T47D (cell line): ENCODE measurements at regions not wholly inside any gene's neighbourhood (a gene's known extent, or its start where the extent isn't known, plus 50 kb on each side); places are given as distances from the start of the nearest gene placed in this dataset.
A peak's percentile ranks its signal among the peaks of the same experiment; 100 is the strongest.
"Not testable (repeated sequence)": the region's sequence is repeated elsewhere in the genome, so short reads cannot be mapped to it uniquely, and the experiment has no call there.

ENCODE experiments used
- DNase-seq, 2 experiments: peaks; one replicate each; pipeline versions ENCODE4 v3.0.0 to v3.0.0-alpha.2; 2011 to 2012; ENCODE audit warnings: low read depth in 1 of 2, low spot score in 1 of 2
- JUND ChIP-seq: IDR thresholded peaks from 2 replicates; pipeline ENCODE4 v1.6.1; 2012; ENCODE audit warnings: low read depth
- in situ Hi-C: cut with HindIII; loops from 2 replicates; pipeline ENCODE4 v1.10.0; 2016; ENCODE audit warnings: low sequenced_read_pairs, low pct_unique_long_range_greater_than_20kb

DNA sequence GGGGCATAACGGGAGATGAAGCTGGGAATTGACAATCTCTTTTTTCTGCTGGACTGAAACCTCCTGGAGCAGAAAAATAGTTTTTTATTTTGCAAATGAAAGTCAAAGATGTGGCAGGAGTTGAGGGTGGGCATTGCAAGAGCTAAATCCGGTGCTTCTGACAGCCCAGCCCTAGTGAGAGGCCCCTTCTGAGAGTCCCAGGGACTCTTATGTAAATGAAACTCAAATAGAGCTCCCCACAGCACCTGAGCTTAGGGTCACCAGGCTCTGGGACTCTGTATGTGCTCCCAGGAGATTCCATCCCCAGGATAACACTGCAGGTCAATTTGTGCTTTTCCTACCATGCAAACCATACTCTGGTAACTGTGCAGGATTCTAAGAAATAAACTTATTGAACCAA is 192.8 kb downstream of the ANKRD30B start:
- no peak for DNase-seq
- in situ Hi-C loops: no loop called here
- no peak for TF ChIP-seq JUND

DNA sequence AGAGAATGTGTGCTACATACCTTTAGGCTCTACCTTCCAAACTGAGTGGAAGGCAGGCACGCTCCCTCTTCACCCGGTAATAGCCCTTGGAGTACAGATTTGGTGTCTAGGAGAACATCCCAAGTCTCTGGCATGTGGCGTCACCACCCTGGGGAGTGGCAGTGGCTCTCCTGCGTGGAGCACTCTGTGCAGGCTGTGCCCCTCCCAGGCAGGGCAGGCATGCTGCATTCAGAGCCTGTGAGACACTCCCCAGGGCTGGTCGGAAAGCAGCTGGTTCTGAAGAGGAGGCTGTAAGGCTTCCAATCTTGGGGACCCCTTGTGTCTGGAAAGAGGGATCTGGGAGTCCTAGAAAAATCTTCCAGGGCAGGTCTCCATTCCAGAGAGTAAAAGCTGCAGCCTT is 193.3 kb downstream of the ANKRD30B start:
- no peak for DNase-seq
- in situ Hi-C loops: no loop called here
- no peak for TF ChIP-seq JUND

DNA sequence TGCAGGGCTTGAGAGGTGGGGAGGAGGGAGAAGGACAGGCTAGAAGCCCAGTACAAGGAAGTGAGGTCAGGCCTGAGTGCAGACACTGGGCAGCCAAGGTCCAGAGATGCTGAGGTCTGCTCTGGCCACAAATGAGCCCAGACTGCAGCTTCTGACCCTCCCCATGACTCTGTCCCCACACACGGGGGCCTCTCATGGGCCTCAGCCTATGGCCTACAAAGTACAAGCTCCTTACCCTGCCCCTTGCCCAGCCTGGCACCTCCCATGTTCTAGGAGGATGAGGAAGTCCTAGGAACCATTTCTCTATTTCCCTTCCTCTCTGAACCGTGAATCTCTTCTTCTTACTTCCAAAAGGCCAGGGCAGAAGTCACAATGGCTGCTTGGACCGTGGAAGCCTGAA is 193.8 kb downstream of the ANKRD30B start:
- in situ Hi-C loops: no loop called here
- no peak for DNase-seq

DNA sequence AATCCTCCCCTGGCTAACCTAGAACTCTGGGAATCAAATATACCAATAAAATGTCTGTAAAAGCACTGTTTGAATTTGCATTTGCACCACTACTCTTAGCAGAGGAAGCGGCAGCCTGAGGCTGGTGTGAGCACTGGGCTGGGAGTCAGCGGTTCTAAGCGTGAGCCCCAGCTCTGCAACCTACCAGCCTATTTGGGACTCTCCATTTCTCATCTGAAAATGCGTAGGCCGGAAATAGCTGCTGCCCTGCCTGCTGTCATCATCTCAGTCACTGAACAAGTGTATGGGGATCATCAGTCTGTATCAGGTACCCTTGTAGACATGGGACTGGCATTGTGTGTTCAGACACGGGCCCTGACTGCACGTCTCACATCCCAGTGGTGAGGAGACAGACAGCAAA is 194.3 kb downstream of the ANKRD30B start:
- in situ Hi-C loops: no loop called here
- no peak for TF ChIP-seq JUND
- DNase-seq: no peak

More for the DNA sequence above, 193.8 kb downstream of the ANKRD30B start:
- TF ChIP-seq JUND: no peak

DNA sequence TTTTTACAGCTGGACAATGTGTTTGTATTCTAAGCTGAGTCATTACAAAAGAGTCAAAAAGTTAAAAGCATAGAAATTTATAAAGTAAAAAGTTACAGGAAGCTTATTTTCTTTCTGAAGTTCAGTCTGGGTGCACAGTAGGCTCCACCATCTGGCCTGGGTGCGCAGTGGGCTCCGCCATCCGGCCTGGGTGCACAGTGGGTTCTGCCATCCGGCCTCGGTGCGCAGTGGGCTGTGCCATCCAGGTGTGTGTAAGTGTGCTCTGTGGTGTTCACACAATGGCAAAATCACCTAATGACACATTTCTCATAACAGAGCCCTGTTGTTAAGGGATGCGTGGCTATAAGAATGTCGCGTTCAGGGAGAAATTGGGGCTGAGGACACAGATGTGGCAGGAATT is 195.5 kb downstream of the ANKRD30B start:
- no peak for DNase-seq
- no peak for TF ChIP-seq JUND
- in situ Hi-C loops: no loop called here

DNA sequence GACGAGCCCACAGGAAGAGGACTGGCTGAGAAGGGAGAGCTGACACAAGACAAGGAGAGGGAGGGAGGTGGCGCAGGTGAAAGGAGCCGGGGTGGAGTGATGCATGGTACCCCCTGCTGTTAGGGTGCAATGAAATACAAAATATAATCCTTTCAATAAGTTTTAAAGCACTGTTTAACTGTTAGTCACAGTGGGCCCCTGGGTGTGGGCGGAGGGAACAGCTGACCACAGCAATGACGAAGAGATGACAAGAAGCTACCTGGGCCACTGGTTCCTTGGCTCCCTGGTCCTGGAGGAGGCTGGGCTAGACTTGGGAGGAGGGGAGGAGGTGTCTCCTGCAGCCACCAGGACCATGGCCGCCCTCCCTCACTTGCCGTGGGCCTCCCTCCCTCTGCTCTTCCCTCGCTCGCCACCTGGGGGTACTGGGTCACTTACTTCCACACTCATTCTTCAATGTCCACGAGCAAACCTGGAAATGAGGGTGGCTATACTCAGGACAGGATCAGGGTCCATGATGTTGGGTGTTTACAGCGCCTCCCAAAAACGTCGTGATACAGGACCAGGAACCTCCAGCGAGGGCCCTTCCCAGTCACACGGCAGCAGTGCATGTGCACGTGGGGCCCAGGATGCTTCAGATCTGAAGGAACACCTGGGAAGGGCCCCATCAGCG is 196.1 kb downstream of the ANKRD30B start:
- in situ Hi-C loops: no loop called here
- no peak for TF ChIP-seq JUND
- DNase-seq: no peak

DNA sequence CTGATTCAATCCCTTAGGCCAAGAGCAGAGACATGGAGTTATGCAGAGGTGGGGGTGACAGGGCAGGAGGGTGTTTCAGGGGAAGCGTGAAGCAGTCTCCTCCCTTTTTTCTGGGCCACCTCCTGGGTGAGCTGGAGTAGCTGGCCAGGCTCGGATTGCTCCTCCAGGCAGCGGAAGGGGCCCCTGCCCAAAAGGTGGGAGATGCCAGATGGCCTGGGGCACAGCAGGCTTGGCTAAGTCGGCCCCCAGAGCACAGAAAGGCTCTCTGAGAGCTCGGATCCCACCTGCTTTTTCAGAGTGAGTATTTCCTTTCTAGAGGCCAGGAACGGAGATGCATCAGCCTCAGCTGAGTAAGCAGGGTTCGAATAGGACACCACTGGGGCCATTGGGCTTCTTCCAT is 196.9 kb downstream of the ANKRD30B start:
- no peak for DNase-seq
- in situ Hi-C loops: no loop called here
- no peak for TF ChIP-seq JUND

DNA sequence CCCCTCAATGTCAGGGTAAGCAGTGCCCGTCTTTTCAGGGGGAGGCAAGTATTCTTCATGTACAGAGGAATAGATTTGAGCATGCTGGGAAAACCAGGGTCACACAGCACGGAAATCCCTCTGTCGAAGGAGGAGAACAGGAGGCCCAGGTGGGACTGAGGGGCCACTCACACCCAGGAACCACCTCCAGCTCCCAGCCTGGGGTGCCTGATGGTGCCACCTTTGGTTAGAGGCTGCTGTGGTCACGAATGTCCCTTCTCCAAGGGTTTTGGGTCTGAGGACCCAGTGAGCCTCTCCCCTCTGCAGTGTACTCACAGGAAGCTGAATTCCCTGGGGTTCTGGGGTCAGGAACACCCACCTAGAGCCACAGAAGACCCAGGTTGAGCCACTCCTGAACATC is 197.3 kb downstream of the ANKRD30B start:
- no peak for TF ChIP-seq JUND
- DNase-seq: no peak
- in situ Hi-C loops: no loop called here

DNA sequence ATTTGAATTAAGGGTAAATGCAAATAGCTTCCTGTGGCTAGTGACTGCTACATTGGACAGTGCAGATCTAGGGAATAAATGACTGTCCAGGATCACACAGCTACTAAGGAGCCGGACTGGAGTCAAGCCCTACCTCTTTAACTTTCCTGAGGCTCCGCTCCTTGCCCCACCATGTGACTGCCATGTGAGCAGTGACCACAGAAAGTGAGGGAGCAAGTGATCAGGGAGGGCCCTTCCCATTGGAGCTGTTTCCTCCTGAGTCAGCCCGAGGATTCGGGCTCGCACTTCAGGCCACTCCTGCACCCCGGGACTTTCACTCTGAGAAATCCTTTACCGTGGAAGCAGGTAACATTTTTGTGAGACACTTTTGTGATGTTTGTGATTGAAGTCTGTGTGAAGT is 198.0 kb downstream of the ANKRD30B start:
- DNase-seq: no peak
- in situ Hi-C loops: no loop called here
- no peak for TF ChIP-seq JUND

DNA sequence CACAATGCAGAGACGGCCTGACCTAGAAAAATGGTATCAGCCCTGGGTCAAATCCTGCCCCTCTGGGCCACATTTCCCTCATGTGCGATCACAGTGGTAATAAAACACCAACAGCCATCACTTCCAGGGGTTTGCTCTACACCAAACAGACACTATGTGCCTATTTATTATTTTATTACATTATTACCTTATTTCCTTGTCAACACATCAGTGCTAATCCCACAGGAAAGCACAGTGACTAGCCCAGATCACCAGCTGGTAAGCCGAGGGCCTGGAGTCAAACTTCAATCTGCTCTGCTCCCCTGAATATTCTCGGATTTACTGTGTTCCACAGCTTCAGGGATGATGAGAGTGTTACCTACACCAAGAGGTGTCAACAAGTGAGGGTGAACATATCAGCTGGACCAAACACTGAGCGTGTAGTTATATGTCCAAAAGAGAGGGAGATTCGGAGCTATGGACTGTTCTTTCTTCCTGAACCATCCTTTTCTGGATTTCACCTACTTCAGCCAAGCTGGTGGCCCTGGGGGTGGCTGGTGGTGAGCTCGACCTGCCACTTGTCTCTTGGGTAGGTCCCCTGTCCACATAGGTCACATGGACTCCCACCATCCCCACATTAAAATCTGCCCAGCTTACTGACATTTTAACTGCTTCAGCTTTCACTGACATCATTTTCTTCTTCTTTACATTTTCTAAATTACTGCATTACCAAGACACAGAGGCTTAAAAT is 198.9 kb downstream of the ANKRD30B start:
- DNase-seq, in situ Hi-C loops: not testable (repeated sequence)

DNA sequence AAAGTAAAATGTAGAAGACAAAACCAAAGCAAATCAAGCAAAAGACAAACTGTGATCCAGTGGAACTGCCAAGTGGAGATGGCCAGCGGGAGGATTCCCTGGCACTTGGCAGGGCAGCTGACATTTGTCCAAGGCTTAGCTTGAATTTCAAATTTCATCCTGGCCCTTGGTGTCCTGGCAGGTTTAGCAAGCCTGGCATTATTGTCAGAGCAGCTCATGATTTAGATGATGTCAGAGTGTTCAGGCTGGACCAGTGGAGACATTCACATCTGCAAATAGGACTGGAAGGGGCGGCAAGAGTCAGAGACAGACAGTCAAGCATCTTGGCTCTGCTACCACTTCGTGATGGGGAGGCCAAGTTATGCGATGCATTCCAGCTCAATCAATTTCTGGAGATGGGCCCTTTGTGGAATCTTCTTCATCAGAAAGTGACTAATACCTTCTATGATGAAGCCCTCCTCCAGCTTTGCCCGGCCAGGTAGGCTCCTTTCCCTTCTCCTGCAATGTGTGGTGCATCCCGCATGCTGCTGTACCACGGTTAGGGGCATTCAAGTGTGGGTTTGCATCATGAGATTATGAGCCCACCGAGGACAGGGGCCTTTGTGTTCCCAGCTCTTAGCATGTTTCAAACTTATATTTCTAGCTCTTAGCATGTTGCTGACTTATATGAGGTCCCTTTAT is 199.7 kb downstream of the ANKRD30B start:
- no peak for TF ChIP-seq JUND
- DNase-seq: peak in 1 of 2 experiments; percentile 34
- in situ Hi-C loops: no loop called here

DNA sequence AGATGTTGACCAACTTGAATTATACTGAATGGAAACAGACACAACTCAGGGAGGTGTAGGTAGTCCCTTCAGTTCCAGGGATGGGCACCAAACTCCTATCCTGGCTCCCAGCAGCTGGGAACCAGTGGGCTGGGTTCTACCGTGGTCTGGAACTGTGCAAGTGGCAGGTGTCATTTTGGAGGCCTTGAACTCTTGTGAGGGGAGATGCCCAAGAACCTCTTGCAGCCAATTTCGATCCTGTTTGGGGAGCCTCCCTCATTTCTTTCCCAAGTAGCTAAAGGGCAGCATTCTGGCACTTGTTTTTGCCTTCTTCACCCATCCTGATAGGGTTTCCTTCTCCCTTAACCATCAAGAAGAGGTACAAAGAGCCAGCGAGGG is 200.2 kb downstream of the ANKRD30B start:
- in situ Hi-C loops: no loop called here
- no peak for DNase-seq
- no peak for TF ChIP-seq JUND

DNA sequence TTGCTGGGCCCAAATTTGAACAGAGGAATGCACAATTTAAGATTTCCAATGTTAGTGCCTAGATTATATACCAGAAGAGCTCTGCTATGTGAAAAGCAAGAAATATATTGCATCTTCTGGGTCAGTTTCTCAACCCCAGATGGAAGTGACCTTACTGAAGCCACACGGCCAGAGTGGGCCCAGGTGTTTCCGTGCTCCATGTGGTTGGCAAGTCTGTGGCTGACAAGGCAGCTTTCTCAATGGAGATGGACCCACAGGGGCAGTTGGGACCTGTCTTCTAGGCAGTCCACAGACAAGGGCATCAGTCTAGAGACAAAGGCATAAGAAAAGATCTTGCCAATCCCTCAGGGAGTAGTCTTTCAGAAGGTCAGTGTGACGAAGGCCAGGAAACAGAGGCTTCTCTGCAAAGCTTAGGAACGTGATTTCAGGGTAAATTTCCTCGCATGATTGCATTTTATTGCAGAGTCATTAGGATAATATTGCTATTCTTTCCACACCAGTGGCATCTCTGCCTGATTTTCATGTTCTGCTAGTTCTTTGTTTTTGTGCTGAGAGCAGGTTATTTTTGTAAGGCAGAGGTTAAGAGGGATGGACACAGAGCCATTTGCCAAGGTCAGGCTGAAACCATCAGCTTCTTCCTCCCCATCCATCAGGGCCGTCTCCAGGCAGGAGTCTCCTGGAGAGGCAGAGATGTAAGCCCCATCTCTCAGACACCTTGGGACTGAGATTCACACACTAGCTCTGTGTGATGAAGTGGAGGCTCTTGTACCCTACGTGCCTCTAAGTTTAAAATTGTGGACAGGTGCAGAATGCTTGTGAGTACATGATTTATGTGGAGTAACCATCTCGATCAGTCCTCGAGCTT is 202.1 kb downstream of the ANKRD30B start:
- in situ Hi-C loops: no loop called here
- TF ChIP-seq JUND: no peak

DNA sequence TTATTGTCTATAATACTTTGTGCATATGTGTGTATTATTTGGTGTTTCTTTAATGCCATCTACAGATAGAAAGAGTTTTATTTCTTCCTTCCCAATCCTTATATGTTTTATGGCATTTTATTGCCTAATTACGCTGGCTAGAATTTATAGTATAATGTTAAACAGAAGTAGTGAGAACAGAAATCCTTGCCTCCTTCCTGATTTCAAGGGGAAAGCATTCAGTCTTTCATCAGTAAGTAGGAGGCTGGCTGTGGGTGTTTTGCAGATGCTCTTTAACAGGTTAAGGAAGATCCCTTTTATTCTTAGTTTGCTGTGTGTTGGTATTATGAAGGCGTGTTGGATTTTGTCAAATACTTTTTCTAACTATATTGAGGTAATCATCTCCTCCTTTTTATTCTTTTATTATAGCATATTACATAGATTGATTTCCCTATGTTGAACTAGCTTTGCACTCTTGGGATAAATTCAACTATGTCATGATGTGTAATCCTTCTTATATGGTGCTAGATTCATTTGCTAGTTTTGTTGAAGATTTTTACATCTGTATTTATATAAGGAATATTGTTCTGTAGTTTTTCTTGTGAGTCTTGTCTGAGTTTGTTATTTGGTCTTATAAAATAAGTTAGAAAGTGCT is 204.6 kb downstream of the ANKRD30B start:
- in situ Hi-C loops, DNase-seq: not testable (repeated sequence)

More for the DNA sequence above, 202.1 kb downstream of the ANKRD30B start:
- DNase-seq: no peak
